Upper lobe of right lung (tissue), 1 donor: ENCODE measurements at regions not wholly inside any gene's neighbourhood (a gene's known extent, or its start where the extent isn't known, plus 50 kb on each side); places are given as distances from the start of the nearest gene placed in this dataset.

ENCODE experiments used
- ATAC-seq: fragments of 200-7000 bp; cut with Tn5 transposase; one replicate; pipeline ENCODE4 v1.9.1; 2020; ENCODE audit warnings: mild to moderate bottlenecking, moderate library complexity
- DNase-seq: peaks from one replicate; pipeline ENCODE4 v3.0.0-alpha.2; 2020
- H3K27ac ChIP-seq: fragments of 200-600 bp; one replicate; pipeline ENCODE4 v1.8.0; 2022
- H3K27me3 ChIP-seq: fragments of 200-600 bp; one replicate; pipeline ENCODE4 v1.8.0; 2022; ENCODE audit warnings: mild to moderate bottlenecking
- H3K36me3 ChIP-seq: fragments of 200-600 bp; one replicate; pipeline ENCODE4 v1.8.0; 2022
- H3K4me1 ChIP-seq: fragments of 200-600 bp; one replicate; pipeline ENCODE4 v1.8.0; 2022
- H3K4me3 ChIP-seq: fragments of 200-600 bp; one replicate; pipeline ENCODE4 v1.8.0; 2022; ENCODE audit warnings: mild to moderate bottlenecking
- H3K9me3 ChIP-seq: fragments of 200-600 bp; one replicate; pipeline ENCODE4 v1.8.0; 2022
- CTCF ChIP-seq: fragments of 200-600 bp; IDR thresholded peaks from one replicate; pipeline ENCODE4 v1.8.0; 2022; ENCODE audit warnings: antibody characterized with exemption
- intact Hi-C: fragments of 100-400 bp; cut with DNase I; formaldehyde crosslinking; loops from one replicate; pipeline ENCODE4 v1.11.0; 2022
- donor health status: DM: no; HTN: yes; CAD: no; lungs with severe emphysema.

DNA sequence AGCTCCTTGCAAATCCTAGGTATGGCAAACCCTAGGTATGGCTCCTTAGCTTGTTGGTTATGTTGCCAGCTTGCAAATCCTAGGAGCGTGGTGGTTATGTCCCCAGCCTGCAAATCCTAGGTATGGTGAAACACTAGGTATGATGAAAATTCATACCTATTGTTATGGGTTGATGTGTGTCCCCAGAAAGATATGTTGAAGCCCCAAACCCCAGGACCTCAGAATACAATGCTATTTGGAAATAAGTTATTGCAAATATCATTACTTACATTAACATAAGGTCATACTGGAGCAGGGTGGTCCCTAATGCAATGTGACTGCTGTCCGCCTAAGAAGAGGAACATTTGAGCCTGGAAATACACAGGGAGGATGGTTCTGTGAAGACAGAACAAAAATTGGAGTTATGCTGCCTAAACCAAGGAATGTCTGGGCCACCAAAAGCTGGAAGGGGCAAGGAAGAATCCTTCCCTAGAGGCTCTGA is 220.8 kb downstream of the MYCN start:
- no peak overlapping the region for H3K4me3 ChIP-seq
- ATAC-seq (no peak), DNase-seq (no peak)
- no peak overlapping the region for H3K27ac ChIP-seq
- H3K9me3 ChIP-seq, result no peaks in the 10 kb centered on the region
- no peaks in the 10 kb centered on the region for H3K36me3 ChIP-seq
- no peak for TF ChIP-seq CTCF
- intact Hi-C loops, result no loop called here
- no peaks in the 10 kb centered on the region for H3K27me3 ChIP-seq
- no peaks in the 10 kb centered on the region for H3K4me1 ChIP-seq

GRCh38 chr2:16160281-16161084 is 220.1 kb downstream of the MYCN start:
- Histone ChIP-seq H3K9me3 (no peaks in the 10 kb centered on the region), H3K4me1 (no peaks in the 10 kb centered on the region), H3K27ac (no peak overlapping the region), H3K4me3 (no peak overlapping the region), H3K27me3 (no peaks in the 10 kb centered on the region), H3K36me3 (no peaks in the 10 kb centered on the region)
- ATAC-seq (no peak), DNase-seq (no peak)
- TF ChIP-seq CTCF, result no peak
- intact Hi-C loops, result no loop called here

GRCh38 chr2:16156411-16156810 is 216.1 kb downstream of the MYCN start:
- no peaks in the 10 kb centered on the region for H3K9me3 ChIP-seq
- no peak overlapping the region for H3K27ac ChIP-seq
- intact Hi-C loops, result no loop called here
- no peak for DNase-seq
- no peak for TF ChIP-seq CTCF
- H3K36me3 ChIP-seq, result no peaks in the 10 kb centered on the region
- H3K4me1 ChIP-seq, result no peaks in the 10 kb centered on the region
- no peak for ATAC-seq
- no peaks in the 10 kb centered on the region for H3K27me3 ChIP-seq
- H3K4me3 ChIP-seq, result no peak overlapping the region

GRCh38 chr2:16155766-16156165 is 215.4 kb downstream of the MYCN start:
- intact Hi-C loops, result no loop called here
- no peaks in the 10 kb centered on the region for H3K4me1 ChIP-seq

GRCh38 chr2:16155366-16155765 is 215.0 kb downstream of the MYCN start:
- TF ChIP-seq CTCF, result no peak
- Histone ChIP-seq H3K36me3 (no peaks in the 10 kb centered on the region), H3K27me3 (no peaks in the 10 kb centered on the region), H3K27ac (no peak overlapping the region), H3K4me1 (no peaks in the 10 kb centered on the region), H3K4me3 (no peak overlapping the region), H3K9me3 (no peaks in the 10 kb centered on the region)
- ATAC-seq (no peak), DNase-seq (no peak)
- intact Hi-C loops, result no loop called here

More at GRCh38 chr2:16155766-16156165, 215.4 kb downstream of the MYCN start:
- DNase-seq, result no peak
- Histone ChIP-seq H3K36me3 (no peaks in the 10 kb centered on the region), H3K27ac (no peak overlapping the region), H3K27me3 (no peaks in the 10 kb centered on the region), H3K4me3 (no peak overlapping the region), H3K9me3 (no peaks in the 10 kb centered on the region)
- TF ChIP-seq CTCF, result no peak
- ATAC-seq, result no peak
